Right lobe of liver (tissue), 4 donors: ENCODE measurements at regions not wholly inside any gene's neighbourhood (a gene's known extent, or its start where the extent isn't known, plus 50 kb on each side); places are given as distances from the start of the nearest gene placed in this dataset.
"Not testable (repeated sequence)": the region's sequence is repeated elsewhere in the genome, so short reads cannot be mapped to it uniquely, and the experiment has no call there.

Experiments used
- CTCF ChIP-seq, 4 donors: fragments of 200-600 bp in 3 of 4; fragments of 450-650 bp in 1 of 4; IDR thresholded peaks; one replicate each; pipeline versions ENCODE4 v1.5.1 to v1.8.0; 2016 to 2022; ENCODE audit warnings: antibody characterized with exemption in 4 of 4, mild to moderate bottlenecking in 2 of 4
- POLR2A ChIP-seq: fragments of 450-650 bp; IDR thresholded peaks from one replicate; pipeline ENCODE4 v1.6.1; 2017; ENCODE audit warnings: antibody characterized with exemption, mild to moderate bottlenecking
- donor health status: DM: no; HTN: no; CAD: no.
- donor health status: DM: no; HTN: no; CAD: no.
- donor health status: DM: no; HTN: yes; CAD: no.

- TF ChIP-seq CTCF (IDR thresholded peaks at IDR 0.05); POLR2A: not testable (repeated sequence)
Observed at GRCh38 chr17:20684975-20685374, 105.5 kb downstream of the CDRT15L2 start.
